Amygdala (tissue), 56 donors: ENCODE measurements at regions not wholly inside any gene's neighbourhood (a gene's known extent, or its start where the extent isn't known, plus 50 kb on each side); places are given as distances from the start of the nearest gene placed in this dataset.
"Not testable (repeated sequence)": the region's sequence is repeated elsewhere in the genome, so short reads cannot be mapped to it uniquely, and the experiment has no call there.

Source experiments
- DNase-seq, 56 donors: peaks; one replicate each; lab custom pipeline; 2025; lab: John Stamatoyannopoulos, UW

DNA sequence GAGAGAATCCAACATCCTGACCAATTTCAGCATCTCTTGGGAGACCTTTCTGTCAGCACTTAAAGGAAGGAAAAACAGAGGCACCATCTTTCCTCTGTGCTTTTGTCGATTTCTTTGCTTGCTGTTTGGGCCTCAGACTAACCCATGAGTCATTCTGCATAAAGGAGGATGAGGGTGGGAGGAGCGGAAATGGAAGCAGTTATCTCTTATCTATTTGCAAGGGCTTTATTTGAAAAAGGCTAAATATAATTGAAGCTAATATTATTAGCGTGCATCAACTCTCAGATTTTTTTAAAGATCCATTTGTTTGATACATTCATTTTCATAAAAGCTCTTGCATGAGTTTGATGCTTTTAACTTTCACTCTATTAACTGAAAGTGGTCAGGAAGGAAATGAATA, 72.9 kb downstream of the ZNF622 start:
- DNase-seq, result no peak

DNA sequence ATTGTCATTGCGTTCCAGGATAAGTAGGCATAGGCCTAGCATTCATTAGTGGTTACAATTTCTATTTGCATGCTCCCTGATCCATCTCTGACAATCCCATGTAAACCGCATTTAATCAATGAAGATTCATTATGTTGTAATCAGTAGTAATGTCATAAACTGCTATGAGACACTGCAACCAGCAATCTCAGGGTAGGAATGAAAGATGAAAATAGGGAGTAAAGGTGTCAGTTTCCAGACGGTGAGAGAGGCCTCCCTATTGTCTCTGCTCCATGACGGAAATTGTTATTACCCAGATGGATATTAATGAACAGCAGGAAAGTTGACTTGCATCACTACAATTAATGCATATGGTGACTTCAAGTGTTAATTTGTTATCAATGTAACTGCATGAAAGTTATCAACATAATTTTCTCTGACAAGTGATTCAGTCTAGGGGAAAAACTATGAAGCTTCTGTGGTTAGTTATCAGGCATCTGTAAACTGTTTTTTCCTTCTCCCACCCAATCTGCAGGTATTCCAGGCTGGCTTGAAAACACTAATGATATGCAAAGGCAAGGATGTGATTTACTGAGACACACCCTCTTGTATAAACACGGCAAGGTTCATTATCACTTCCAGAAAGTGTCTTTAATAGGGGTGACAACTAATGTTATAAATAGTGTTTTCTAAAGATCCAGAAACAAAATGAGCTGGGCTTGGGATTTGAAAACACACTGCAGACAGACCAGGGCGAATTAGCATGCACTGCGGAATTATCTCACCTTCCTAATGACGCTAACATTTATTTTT, 73.5 kb downstream of the ZNF622 start:
- no peak for DNase-seq

DNA sequence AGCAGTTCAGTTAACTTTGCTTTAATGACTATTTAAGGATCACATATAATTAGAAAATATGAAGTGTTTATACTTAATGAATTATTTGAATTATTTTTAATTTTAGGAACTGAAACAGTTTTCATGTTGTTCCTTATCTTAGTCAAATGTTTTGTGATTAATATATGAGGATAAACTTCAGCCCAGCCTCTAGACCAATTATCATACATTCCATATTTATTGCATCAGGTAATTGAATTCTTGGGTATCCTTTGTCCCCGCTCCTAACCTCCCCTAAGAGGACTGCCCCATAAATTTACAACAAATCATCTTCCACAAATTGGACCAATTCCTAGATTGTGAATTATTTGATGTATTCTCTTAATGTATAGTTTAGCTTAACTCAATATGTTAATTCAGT, 74.8 kb downstream of the ZNF622 start:
- DNase-seq, result no peak

DNA sequence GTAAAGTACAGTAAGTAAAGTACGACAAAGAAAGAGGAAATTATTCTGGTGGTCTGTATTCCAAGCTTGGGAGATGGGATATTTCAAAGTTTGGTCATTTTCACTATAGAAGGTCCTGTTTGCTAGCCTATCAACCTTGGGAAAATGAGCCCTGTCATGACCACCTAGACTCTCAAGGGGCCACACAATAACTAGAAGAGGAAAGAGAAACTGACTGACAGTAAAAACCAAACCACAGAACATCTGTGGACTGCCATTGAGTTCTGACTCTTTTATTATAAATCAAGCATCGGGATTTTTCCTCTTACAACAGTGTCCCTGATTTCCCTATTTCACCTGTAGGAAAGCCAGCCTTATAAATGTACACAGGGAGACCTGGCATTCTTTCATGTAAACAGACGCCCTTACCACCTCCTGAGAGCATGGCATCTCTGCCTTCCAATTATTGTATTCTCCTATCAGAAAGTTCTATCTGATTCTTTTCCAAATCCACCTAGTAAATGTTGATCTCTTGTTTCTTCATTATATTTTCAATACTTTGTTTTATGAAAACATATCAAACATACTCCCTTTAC, 80.0 kb downstream of the ZNF622 start:
- no peak for DNase-seq

DNA sequence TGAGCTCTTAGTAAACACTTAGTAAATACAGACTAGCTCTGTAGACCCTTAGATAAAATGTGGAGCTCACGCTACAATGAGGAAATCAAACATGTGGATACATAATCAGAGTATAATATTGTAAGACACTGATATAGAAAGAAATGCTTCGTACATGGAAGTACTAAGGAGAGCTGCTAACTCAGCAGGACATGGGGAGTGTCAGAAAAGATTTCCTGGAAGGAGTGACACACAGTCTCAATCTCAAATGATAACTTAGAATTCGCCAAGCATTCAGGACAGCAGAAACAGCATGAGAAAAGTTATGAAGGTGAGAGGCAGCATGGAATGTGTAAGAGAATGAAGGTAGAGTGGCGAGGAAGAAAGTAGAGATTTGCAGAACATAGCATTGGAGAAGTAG, 80.8 kb downstream of the ZNF622 start:
- DNase-seq, result no peak

DNA sequence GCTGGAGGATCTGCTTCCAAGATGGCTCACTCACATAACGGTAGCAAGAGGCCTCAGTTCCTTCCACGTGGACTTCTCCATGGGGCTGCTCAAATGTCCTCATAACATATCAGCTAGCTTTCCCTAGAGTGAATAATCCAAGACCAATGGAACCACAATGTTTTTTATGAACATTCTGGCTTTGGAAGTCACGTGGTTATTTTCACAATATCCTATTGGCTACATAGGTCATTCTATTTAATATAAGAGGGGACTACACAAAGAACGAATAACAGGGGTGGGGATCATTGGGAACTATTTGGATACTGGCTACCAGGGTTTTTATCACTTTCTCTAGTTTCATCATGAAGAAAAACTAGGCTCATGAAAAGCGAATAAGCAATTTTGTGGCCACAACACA, 81.4 kb downstream of the ZNF622 start:
- no peak for DNase-seq

DNA sequence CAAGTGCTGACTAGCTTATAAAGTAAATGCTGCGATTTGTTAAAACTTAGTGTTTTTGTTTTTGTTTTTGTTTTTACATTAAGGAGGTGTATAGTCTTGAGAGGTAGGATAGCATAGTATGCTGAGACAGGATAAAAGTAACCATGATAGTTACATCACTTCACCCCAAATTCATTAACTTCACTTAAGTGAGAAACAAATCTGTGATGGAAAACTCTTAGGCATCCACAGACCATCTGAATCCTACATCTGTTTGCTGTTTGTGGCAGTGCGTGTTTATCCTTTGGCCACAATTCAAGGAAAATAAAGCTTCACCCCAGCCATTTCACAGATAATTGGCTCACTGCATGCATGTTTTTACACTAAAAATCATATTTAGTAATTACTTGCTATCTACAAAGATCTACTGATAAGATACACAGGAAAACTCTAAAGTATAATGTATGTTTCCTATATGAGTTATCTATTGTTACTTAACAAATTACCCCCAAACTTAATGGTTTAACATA, 82.0 kb downstream of the ZNF622 start:
- no peak for DNase-seq

DNA sequence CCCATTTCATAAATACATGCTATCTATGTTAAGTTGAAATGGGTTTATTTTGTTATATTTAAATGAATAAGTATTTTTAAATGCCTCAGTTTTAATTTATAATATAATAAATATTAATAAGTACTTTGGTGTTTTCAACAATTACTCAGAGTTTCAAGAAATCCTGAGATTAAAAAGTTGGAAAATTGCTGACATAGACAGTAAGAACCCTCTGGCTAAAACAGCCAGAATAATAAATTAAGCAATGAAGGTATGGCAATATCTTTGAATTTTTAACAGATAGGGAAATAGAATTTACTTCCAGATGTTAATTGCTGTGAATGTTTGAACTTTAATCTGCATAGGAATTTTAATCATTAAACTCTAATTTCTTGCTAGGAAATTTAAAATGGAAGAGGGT, 83.6 kb downstream of the ZNF622 start:
- DNase-seq, result no peak

DNA sequence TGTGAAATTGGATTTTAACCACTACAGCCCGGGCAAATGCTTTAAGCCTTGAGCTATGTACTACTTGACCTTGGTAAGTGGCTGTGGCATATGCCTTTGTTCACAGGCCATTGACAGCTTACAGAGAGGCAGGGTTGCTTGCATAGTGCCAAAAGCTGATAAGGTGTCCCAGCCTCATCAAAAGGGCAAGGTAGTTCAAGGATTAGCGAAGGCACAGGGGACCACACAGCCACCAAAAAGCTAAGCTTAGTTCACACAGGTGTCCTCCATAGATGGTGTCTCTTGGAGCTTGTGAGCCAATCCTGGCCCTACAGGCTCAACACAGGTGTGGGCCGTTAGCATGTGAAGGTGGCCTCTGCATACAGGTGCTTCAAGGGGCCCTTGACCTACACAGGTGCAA, 86.8 kb downstream of the ZNF622 start:
- DNase-seq, result no peak

DNA sequence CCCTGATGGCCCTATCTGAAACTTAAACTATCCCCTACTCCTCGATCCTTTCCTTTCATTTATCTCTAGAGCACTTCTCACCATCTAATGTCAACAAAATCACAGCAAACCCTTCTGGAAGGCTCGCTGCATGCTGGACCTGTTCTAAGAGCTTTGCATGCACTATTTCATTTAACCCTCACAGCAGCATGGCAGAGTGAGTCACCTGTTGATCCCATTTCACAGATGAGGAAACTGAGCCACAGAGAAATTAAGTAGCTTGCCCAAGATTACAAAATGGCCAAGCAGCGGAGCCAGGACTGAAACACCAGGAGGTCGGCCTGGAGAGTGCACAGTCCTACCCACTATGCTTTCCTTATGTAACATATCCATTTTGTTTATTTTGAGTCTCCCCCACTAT, 93.1 kb downstream of the ZNF622 start:
- no peak for DNase-seq

DNA sequence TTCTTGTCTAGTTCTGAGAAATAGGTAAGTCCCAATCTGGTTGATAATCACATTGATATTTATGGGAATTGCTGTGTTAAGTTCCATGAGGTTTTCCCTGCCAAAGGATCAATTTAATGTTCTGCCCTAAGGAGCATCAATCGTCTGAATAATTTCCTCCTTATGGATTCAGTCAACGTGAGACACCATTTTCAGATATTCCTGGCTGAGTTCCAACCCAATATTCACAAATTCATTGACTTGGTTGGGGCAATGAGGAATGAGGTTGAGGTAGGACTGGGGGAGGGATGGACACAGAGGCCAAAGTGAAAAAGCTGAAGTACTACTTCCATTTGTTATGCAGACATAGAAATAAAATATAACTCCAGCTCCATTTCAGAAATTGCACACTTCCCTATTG, 99.1 kb downstream of the ZNF622 start:
- DNase-seq, result no peak

DNA sequence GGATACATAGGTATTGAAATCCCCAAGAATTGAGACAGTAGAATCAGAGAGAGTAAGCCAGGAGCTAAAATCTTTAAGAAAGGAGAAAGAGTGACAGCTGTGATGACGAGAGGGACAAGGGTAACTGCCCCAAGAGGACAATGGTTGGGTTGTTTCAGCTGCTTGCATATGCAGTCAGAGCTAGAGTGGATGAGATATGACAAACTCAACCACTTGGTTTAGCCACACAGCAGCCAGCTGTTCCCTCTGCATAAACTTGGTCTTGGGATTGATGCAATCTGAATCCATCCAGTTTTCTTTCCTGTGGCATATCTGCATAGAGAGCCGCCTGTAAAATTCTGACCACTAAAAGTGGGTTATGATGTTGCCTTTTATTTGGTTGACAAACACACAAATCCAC, 100.7 kb downstream of the ZNF622 start:
- no peak for DNase-seq

DNA sequence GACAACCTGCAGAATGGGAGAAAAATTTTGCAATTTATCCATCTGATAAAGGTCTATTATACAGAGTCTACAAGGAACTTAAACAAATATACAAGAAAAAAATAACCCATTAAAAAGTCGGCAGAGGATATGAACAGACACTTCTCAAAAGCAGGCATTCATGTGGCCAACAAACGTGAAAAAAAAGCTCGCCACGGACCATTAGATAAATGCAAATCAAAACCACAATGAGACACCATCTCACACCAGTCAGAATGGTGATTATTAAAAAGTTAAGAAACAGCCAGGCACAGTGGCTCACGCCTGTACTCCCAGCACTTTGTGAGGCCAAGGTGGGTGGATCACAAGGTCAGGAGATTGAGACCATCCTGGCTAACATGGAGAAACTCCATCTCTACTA, 112.2 kb downstream of the ZNF622 start:
- not testable (repeated sequence) for DNase-seq

DNA sequence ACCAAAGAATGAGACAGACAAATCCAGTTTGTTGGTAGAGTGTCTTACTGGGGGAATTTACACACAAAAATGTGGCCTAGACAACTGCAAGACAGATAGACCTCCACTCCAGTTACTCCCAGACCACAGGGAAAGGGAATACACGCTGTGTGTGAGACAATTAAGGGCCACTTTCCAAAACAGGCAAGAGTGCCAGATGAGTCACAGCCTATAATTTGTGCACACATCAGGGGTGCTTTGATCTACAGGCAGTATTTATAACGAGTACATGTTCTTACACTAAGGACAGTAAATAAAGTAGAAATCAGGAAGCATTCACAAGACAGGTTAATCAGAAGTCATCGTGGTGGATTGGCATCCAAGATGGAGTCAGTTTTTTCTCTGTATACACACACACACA, 114.8 kb downstream of the ZNF622 start:
- no peak for DNase-seq

DNA sequence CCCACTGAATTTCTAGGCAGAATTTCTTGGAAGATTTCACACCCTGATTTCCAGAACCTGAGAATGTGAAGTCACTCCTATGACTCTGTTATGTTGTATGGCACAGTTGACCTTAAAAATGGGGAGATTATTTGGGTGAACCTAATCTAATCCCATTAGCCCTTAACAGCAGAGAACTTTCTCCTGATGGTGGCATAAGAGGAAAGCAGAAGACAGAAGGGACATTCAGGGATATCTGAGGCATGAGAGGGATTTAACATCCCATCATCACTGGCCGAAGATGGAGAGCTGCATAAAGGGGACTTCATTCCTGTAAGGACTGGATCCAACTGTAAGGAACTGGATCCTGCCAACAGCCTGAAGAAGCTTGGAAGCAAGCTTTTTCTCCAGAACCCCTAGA, 119.2 kb downstream of the ZNF622 start:
- DNase-seq, result no peak

DNA sequence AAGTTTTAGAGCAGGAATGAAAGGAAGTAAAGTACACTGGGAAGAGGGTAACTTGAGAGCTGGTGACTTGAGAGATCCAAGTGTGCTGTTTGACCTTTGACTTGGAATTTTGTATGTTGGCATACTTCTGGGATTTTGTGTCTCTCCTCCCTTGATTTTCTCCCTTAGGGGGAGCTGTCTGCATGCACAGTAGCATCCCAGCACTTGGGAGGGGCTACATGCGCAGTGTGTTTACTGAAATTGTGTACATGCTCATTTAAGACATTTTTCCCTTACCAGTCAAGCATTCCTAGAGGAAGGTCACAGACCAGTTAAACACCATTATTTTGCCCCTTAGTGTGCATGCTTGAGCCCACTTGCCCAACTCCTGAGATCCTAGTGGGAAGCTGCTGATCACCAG, 120.1 kb downstream of the ZNF622 start:
- no peak for DNase-seq

DNA sequence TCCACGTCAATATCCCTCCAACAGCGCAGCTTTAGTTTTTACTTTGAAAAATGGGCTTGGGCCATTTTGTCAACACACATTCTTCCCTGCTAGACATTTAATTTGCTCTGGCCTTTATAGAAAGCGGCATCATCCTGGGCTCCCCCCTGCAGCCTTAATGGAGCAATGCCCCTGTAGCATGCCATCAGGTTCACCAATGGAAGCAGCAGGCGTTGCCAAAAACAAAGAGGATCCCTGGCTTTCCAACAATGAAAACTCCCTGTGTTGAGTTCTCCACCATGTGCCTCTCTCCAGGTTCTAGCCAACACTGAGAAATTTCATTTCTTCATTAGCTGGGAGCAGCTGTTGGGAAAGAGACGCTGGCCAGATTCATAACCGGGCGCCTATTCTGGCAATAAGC, 139.5 kb downstream of the ZNF622 start:
- no peak for DNase-seq

DNA sequence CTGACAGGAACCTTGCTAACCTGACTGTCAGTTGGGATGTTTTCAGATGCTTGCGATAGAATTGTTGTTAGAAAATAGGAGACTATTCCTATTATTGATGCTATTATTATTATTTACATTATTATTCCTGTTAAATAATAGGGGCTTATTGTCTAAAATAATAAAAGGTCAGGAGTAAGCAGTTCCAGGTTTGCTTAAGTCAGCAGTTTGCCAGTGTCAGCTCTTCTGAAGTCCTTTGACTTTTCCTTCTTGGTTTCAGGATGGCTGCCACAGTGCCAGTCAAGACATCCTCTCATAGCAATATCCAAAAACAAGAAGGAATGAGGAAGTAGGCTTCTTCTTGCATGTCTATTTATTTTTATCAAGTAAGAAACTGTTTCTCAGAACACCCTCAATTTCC, 141.7 kb upstream of the MARCHF11 start:
- DNase-seq, result no peak

DNA sequence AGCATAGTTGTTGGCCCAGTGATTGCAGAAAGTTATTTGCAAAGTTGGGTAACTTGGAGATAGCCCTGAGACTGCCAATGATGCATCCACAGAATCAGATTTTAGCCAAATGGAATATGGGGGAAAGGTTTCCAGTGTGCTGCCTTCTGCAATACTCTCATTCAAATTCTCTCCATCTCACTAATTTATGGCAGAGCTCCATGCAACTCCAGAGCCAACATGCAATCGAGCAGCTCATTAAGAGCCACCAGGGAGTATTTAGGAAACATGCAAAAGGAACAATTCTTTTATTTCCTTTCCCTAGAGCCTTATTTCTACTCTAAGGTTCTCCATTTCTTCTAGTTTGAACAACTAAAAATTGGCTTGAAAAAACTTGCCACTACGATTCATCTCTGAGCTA, 135.9 kb upstream of the MARCHF11 start:
- DNase-seq, result peak in 10 of 56 donors; percentile 2 to 23 (median 8)

DNA sequence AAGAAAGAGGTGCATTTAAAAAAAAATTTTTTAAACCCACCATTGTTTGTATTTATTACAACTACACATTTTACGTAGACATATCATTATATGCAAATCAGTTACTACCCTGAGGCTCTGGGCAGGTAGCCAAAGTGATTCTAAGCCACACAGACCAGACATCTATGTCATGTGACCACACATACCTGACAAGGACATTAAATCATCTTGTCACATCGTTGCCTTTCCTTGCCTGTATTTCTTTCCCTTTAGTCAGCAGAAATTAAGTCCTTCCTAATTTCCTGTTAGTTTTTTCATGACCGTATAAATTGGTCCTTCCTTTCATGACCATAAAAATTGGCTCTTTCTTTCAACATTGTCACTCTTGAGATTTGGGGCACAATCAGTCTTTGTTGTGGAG, 134.2 kb upstream of the MARCHF11 start:
- DNase-seq, result no peak

DNA sequence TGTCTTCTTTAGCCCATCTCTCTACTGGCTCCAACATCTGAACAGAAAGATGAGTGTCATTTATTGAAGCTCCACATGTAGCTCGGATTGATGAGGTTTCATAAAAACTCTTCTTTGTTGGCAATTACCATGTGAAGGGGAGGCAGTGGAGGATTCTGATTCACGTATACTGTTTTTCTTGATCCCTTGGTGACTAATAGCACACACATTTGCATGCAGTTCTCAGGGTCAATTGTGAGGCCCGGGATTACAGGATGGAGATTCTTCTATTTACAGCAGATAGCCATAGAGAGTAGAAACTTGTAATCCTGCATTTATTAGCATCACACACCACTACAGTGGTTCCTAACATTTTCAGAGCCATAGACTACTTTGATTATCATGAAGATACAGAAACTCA, 133.2 kb upstream of the MARCHF11 start:
- no peak for DNase-seq

DNA sequence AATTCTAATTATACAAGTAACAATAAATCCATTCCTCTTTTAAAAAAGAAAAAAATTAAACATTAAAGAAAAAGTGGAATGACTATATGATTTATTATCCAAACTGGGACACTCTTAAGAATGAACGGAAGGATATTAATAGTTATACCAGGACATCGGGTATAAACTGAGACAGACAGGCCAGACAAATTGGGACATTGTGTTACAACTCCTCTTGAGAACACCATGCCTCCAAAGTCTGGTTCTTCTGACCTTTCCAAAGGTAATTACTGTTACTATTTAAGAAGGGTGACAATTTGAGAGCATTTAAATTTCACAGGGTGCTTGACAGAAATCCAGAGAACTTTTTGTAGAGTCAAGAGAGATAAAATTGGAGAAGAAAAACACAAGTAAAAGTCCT, 132.1 kb upstream of the MARCHF11 start:
- no peak for DNase-seq
